AG08395 (cell line): ENCODE measurements at regions not wholly inside any gene's neighbourhood (a gene's known extent, or its start where the extent isn't known, plus 50 kb on each side); places are given as distances from the start of the nearest gene placed in this dataset.

Source experiments
- DNase-seq: peaks from one replicate; pipeline ENCODE4 v3.0.0; 2012; ENCODE audit warnings: mixed read lengths, low spot score

- DNase-seq: no peak
Observed at GRCh38 chr13:27370305-27370872, 54.0 kb upstream of the GTF3A start.

- no peak for DNase-seq
Observed at GRCh38 chr13:27371932-27372331, 52.5 kb upstream of the GTF3A start.

- no peak for DNase-seq
Observed at GRCh38 chr13:27372896-27373295, 51.5 kb upstream of the GTF3A start.

- no peak for DNase-seq
Observed at GRCh38 chr13:27374126-27374613, 50.2 kb upstream of the GTF3A start.
